Adrenal gland (tissue), 5 donors: ENCODE measurements at regions not wholly inside any gene's neighbourhood (a gene's known extent, or its start where the extent isn't known, plus 50 kb on each side); places are given as distances from the start of the nearest gene placed in this dataset.

Experiments
- POLR2A ChIP-seq, 2 donors: fragments of 450-650 bp; IDR thresholded peaks; one replicate each; pipeline ENCODE4 v1.6.1; 2017; ENCODE audit warnings: antibody characterized with exemption in 2 of 2, mild to moderate bottlenecking in 2 of 2, moderate library complexity in 1 of 2
- TF ChIP-seq, protein P1 (sequence below), 6 experiments: fragments of 450-650 bp in 4 of 6; fragments of 200-600 bp in 2 of 6; sonication (generic) in 1 of 6; IDR thresholded peaks; 1 replicate in 5 of 6; 2 replicates in 1 of 6; pipeline versions ENCODE4 v1.5.1 to v1.8.0; 2016 to 2021; ENCODE audit warnings: antibody characterized with exemption in 6 of 6, mild to moderate bottlenecking in 2 of 6, moderate library complexity in 1 of 6
- donor health status: DM: no; HTN: no; CAD: no.

DNA sequence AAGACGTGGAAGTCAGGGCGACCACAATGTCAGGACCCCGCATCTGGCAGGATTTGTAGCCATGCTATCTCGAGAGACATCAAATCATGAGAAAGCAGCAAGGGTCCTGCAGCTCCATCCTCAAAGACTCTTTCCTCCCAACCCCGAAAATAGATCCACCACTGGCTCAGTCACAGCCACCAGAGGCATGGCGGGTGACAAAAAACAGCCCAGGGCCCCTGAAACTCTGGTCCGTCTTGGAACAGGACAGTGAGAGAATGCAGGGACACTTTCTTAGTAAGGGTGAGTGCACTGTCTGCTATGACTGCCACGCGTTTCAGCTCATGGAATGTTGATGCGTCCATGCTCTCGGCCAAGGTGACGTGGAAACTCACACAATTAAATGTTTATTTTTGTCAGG lies 220.9 kb downstream of the IRX2 start:
- TF ChIP-seq, protein P1, sequence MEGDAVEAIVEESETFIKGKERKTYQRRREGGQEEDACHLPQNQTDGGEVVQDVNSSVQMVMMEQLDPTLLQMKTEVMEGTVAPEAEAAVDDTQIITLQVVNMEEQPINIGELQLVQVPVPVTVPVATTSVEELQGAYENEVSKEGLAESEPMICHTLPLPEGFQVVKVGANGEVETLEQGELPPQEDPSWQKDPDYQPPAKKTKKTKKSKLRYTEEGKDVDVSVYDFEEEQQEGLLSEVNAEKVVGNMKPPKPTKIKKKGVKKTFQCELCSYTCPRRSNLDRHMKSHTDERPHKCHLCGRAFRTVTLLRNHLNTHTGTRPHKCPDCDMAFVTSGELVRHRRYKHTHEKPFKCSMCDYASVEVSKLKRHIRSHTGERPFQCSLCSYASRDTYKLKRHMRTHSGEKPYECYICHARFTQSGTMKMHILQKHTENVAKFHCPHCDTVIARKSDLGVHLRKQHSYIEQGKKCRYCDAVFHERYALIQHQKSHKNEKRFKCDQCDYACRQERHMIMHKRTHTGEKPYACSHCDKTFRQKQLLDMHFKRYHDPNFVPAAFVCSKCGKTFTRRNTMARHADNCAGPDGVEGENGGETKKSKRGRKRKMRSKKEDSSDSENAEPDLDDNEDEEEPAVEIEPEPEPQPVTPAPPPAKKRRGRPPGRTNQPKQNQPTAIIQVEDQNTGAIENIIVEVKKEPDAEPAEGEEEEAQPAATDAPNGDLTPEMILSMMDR (IDR thresholded peaks at IDR 0.05), result no peak
- no peak for TF ChIP-seq POLR2A (IDR thresholded peaks at IDR 0.05)
